ENCODE measurements at regions not wholly inside any gene's neighbourhood (a gene's known extent, or its start where the extent isn't known, plus 50 kb on each side); places are given as distances from the start of the nearest gene placed in this dataset.

DNA sequence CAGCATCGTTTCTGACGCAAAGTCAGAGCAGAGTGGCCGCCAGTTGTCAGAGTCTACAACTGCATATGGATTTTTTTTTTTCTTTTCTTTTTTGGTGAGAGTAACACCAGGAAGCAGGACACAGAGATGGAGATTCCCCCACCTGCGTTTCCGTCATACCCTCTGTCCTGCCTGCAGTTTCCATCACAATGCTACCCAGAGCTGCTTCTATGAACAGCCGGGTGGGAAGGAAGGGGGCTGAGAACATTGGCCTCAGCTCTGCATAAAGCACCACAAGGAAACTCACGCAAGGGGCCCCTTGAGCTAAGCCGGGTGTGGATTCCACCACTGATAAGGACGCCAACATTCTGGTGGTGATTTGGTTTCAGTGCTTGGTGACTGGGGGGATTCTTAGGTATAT, 183.5 kb upstream of the AFDN start:
- DNase-seq, result no peak

- DNase-seq, result no peak
These were observed 183.0 kb upstream of the AFDN start for GRCh38 chr6:167643716-167644115.

DNA sequence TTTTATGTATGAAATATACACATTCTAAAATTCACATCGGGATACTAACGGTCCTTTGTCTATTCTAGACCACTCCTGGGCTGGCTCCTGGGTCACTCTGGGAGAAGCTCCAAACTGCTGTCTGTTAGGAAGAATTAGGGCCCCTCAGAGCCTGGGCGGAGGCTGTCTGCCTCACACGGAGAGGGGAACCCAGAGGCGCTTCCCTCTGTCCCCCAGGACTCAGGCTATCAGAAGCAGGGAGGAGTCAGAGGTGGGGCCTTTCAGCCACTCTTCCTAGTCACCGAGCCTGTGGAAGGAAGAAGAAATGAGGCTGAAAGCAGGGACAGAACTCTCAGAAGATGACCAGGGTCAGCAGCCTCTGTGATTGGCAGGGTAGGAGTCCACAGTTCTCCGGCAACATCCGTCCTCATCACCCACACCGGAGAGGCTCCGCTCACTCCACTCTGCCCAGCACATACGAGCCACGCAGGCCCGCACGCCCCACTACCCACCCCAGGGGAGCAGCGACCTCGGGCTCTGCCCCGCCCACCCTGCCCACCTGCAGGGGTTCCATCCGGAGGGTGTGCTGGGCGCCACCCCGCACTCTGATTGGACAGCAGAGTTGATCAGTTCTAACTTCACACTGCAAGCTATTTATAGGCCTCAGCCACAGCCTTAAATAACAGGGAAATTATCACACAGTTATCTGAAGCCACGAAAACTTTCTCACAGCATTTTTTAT, 182.1 kb upstream of the AFDN start:
- no peak for DNase-seq

GRCh38 chr6:167645368-167645767, 181.3 kb upstream of the AFDN start:
- DNase-seq, result no peak

- no peak for DNase-seq
These were observed 179.4 kb upstream of the AFDN start for GRCh38 chr6:167647306-167647705.

- no peak for DNase-seq
These were observed 178.8 kb upstream of the AFDN start for GRCh38 chr6:167647737-167648470.

DNA sequence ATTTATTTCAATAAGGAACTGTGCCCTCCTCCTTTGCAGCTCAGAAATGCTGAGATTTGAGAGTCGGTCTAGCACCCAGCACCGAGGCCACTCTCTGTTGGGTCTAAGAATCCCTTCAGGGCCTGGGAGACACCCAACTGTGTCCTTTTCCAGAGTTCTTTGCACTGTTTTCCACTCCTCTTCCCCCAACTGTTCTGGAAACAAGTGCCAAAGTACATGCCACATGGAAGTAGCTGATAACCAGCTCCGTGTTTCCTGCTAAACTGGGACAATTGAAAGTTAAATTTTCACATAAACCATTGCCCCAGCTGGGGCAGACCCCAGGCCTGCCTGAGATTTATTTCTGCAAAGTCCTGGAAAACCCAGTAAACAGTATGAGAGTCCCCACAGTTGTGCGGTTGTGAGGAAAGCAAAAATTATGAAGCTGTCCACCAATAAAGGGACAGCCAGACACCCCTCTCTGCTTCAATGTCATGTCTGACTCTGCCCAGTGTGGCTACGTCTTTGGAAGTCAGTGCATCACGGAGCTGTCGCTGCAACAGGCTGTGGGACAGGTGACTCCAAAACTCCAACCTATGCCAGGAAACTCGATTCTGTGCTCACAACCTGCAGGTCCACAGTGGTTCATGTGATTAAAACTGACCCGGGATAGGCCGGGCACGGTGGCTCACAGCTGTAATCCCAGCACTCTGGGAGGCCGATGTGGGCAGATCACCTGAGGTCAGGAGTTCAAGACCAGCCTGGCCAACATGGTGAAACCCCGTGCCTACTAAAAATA, 178.0 kb upstream of the AFDN start:
- DNase-seq, result no peak

DNA sequence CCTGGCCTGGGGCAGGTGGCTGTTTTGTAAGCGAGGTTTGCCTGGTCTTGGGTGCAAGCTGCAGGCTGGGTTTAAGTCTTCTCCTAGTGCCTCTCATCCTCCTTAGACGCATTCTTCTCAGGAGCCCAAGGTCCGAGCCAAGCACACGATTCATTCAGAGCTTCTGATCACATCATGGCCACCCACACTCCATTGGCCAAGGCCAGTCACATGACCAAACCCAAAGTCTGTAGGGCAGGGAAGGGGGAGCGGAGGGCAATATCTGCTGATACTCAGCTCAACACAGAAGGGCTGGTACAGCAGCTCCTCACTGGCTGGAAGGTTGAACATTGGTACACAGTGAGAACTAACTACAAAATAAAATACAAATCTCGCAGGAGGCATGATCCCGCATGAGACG, 177.2 kb upstream of the AFDN start:
- DNase-seq, result no peak

DNA sequence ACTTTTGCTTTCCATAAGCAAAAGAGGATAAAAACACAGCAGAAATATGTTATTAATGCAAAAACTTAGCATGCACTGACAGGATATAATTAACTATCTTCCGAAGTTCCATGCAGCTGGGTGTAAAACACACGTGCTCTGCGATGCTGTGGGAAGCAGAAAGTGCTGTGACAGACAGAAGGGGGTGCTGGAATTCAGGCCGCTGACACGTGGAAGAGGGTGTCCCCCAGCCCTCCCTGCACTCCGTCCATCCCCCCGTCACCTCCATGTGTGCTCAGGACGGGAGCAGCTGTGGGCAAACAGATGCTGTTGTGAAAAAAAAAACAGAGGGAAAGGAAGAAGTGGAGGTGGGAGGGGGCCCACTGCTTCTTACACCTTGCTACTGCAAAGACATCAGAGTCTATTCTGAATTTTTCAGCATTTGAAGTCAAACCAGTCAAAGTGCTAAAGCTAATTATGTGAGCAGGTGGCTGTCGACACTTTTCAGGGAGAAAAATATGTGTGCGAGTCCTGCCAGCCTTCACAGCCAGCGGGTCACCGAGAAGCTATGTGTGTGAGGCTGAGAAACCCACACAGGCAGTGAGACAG, 175.9 kb upstream of the AFDN start:
- DNase-seq, result no peak

DNA sequence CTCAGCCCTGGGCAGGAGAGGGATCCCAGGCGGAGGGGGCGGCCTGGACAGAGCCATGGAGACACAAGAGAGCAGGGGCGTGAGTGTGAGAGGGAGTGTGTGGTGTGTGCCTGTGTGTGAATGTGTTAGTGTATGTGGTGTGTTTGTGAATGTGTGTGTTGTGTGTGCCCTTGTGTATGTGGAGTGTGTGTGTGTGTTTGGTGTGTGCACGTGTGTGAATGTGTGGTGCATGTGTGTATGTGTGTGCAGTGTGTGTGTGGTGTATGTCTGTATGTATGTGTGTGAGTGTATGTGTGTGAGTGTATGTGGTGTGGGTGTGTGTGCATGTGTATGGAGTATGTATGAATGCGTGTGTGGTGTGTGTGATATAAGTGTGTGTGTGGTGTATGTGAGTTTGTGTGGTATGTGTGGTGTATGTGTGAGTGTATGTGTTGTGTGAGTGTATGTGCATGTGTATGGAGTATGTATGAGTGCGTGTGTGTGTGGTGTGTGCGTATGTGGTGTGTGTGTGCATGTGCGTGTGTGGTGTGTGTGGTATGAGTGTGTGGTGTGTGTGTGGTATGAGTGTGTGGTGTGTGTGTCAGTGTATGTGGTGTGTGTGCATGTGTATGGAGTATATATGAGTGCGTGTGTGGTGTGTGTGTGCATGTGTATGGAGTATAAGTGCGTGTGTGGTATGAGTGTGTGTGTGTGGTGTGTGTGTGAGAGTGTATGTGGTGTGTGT, 175.2 kb upstream of the AFDN start:
- DNase-seq, result no peak

DNA sequence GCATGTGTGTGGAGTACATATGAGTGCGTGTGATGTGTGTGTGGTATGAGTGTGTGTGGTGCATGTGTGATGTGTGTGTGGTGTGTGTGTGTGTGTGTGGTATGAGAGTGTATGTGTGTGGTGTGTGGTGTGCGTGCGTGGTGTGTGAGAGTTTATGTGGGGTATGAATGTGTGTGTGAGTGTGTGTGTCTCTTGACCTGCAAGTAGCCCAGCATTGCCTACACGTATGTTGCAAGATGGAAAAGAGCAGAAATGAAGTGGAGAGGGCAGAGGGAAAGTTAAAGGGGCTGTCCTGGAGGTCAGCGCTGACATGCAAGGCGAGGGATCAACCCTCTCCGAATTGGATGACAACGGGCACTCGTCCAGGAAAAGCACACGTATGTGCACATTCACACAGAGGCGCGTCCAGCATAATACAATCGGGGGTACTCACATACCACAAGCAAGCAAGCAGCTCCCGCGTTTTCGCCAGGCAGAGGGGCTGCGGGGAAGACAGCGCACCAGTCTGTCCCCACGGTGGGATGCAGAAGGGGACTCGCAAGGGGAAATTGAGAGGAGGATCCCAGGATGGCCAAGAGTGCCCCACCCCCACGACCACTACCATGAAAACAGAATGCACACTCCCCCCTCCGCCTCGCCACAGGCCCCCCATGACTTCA, 174.5 kb upstream of the AFDN start:
- DNase-seq, result no peak

DNA sequence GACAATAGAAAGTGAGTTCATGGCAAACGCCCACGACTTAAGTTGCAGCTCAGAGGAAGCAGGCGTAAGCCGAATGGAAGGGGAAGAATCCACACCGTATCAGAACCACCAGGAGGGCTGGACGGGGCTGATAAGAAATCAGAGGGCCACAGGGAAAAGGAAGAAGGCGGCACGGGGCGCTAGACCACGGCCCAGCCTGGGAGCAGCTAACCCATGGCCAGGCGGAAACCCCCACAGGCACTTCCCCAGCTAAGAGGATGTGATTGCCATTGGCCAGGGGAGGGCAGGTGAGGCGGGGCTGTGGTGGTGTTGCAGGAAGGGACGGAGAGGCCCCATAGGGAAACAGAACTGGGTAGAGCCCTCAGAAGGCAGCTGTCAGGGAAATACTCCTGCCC, 174.0 kb upstream of the AFDN start:
- no peak for DNase-seq

- no peak for DNase-seq
These were observed 173.2 kb upstream of the AFDN start for GRCh38 chr6:167653561-167653960.

DNA sequence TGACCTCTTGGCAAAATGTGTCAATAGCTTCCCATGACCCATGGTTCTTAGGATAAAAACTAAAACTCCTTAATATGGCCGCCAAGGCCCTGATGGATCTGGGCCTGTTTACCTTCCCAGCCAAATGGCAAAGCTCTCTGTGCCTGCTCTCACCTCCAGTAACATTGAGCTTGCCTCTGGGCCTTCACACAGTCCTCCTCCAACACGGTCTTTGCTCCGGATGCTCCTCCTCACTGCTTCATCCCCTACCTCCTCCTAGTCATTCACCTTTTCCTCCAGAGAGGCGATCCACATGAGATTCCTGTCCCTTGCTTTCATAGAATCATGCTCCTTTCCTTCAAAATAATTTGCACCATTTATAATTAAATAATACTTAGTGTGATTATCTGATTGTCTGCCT, 172.3 kb upstream of the AFDN start:
- DNase-seq, result no peak

- no peak for DNase-seq
These were observed 171.4 kb upstream of the AFDN start for GRCh38 chr6:167655174-167655821.

- DNase-seq, result no peak
These were observed 168.6 kb upstream of the AFDN start for GRCh38 chr6:167658106-167658505.

- no peak for DNase-seq
These were observed 167.7 kb upstream of the AFDN start for GRCh38 chr6:167659046-167659445.

DNA sequence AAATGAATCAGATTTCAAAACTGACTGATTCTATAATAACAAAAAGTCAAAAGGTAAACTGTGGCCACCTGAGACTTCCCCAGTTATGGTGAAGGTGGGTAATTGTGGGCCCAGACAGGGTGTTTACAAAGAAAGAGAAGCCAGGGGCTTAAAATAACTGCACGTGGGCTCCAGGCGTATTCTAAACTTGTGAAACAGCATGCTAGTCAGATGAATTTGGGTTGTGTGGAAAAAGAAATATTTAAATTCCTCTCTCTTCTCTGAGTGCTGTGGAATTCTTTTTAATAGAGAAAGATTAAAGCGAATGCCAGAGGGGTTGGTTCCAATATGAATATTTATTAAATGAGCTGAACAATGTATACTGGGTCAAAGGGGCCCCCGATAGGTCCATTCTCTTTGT, 166.3 kb upstream of the AFDN start:
- DNase-seq, result no peak

DNA sequence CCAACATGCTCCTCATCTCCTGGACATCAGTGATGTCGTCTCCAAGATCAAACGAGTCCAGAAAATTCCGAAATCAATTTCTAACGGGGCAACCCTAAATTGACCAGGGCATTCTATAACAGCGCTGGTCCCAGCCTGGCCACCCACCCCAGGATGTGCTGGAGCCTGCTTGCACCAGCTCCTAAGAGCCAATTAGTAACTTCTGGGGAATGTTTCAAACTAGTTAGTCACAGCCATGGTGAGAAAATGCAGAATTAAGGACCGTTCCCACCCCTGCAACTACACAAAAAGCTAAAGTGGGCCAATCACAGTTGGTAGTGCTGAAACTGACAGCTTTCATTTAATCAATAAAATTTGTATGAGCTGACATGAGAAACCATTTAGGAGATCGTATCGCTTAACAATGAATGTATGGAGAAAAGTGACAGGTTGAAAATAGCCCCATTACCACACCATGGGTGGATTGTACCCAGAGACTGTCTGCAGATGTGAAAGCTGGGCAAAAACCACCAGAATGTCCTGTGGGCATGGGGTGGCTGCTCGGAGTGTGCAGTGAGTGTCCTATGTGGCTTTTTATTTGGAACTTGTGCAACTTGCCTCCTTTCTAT, 165.7 kb upstream of the AFDN start:
- no peak for DNase-seq

DNA sequence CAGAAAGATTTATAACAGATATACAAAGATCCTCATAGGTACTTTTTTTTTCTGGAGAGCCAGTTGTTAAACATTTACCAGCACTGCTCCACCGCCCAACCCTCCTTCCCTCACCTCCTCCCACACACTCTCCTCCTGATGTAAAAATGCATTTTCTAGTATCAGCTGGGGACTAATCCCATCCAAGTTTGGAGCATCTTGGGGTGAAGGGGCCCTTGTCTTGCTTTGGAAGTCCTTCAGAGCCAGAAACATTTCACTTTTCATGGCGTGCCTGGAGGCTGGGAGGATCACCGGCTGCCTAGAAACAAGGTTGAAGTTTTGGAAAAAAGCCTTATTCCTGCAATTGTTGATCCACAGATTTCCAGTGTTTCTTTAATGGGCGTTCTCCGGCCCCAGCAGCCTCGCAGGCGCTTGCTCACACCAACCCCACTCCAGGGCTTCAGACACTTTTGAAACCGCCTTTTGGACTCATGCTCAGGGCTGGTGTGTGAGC, 165.1 kb upstream of the AFDN start:
- DNase-seq, result no peak
